SK-N-SH (cell line): ENCODE measurements at regions not wholly inside any gene's neighbourhood (a gene's known extent, or its start where the extent isn't known, plus 50 kb on each side); places are given as distances from the start of the nearest gene placed in this dataset.

Source experiments
- CTCF ChIA-PET: fragments of 300-600, 350-600 bp; formaldehyde crosslinking; extraction: SDS; loops from one replicate; lab custom pipeline; 2021; lab: Yijun Ruan, JAX
- POLR2A ChIA-PET: fragments of 350-600 bp; sonication (Branson Sonifier 250); formaldehyde crosslinking; extraction: SDS; loops from one replicate; lab custom pipeline; 2020; ENCODE audit warnings: antibody characterized with exemption, inconsistent platforms; lab: Yijun Ruan, JAX
- DNase-seq: peaks from one replicate; pipeline ENCODE4 v3.0.0; 2012
- H2AFZ ChIP-seq: fragments of 200-600 bp; sonication (generic); 2 replicates; pipeline ENCODE4 v1.8.1; 2016; ENCODE audit warnings: antibody characterized with exemption, mild to moderate bottlenecking, low read depth
- H3F3A ChIP-seq: fragments of 200-600 bp; sonication (generic); replicated peaks from 2 replicates; pipeline ENCODE3; 2016; ENCODE audit warnings: antibody characterized with exemption, mild to moderate bottlenecking; ENCODE audit not compliant: insufficient read depth
- H3K27ac ChIP-seq, 2 experiments: fragments of 200-500 bp in 1 of 2; fragments of 200-600 bp in 1 of 2; sonication (Bioruptor generic) in 1 of 2; sonication (generic), shearing (Covaris generic) in 1 of 2; 2 replicates each; pipeline versions ENCODE4 v1.5.1 to v1.6.1; 2014 to 2016; ENCODE audit warnings: low read depth in 2 of 2, inconsistent platforms in 1 of 2, low read length in 1 of 2, mild to moderate bottlenecking in 1 of 2, mixed read lengths in 1 of 2
- H3K27me3 ChIP-seq: fragments of 200-600 bp; sonication (generic), shearing (Covaris generic); 2 replicates; pipeline ENCODE4 v1.6.1; 2016; ENCODE audit warnings: mixed run types; ENCODE audit not compliant: insufficient read depth
- H3K36me3 ChIP-seq, 2 experiments: fragments of 200-500 bp in 1 of 2; fragments of 200-600 bp in 1 of 2; sonication (Bioruptor generic) in 1 of 2; sonication (generic) in 1 of 2; replicated peaks in 1 of 2; 2 replicates each; pipeline versions ENCODE3 to v1.5.1; 2014 to 2016; ENCODE audit warnings: low read length in 1 of 2, mild to moderate bottlenecking in 1 of 2; ENCODE audit not compliant: insufficient read depth in 2 of 2, control insufficient read depth in 1 of 2
- H3K4me1 ChIP-seq, 2 experiments: fragments of 200-500 bp in 1 of 2; fragments of 200-600 bp in 1 of 2; sonication (Bioruptor generic) in 1 of 2; sonication (generic), shearing (Covaris generic) in 1 of 2; 2 replicates each; pipeline versions ENCODE4 v1.5.1 to v1.6.1; 2014 to 2016; ENCODE audit warnings: low read depth in 1 of 2, low read length in 1 of 2, mixed run types in 1 of 2; ENCODE audit not compliant: insufficient read depth in 2 of 2, control insufficient read depth in 1 of 2
- H3K4me2 ChIP-seq: fragments of 200-600 bp; sonication (generic), shearing (Covaris generic); 2 replicates; pipeline ENCODE4 v1.6.1; 2017; ENCODE audit warnings: mixed run types
- H3K4me3 ChIP-seq, 2 experiments: fragments of 200-500 bp in 1 of 2; fragments of 200-600 bp in 1 of 2; sonication (Bioruptor generic) in 1 of 2; sonication (generic), shearing (Covaris generic) in 1 of 2; 2 replicates each; pipeline versions ENCODE4 v1.5.1 to v1.8.1; 2014 to 2016; ENCODE audit warnings: low read depth in 2 of 2, inconsistent platforms in 1 of 2, low read length in 1 of 2, mild to moderate bottlenecking in 1 of 2, mixed read lengths in 1 of 2, moderate library complexity in 1 of 2
- H3K79me2 ChIP-seq: fragments of 200-600 bp; sonication (generic); 2 replicates; pipeline ENCODE4 v1.8.1; 2017; ENCODE audit warnings: mild to moderate bottlenecking; ENCODE audit not compliant: insufficient read depth
- H3K9ac ChIP-seq: fragments of 200-600 bp; sonication (generic); 2 replicates; pipeline ENCODE4 v1.6.1; 2017; ENCODE audit warnings: mixed run types
- H3K9me2 ChIP-seq: fragments of 200-600 bp; sonication (generic); 2 replicates; pipeline ENCODE4 v1.6.1; 2017; ENCODE audit warnings: mixed run types
- H3K9me3 ChIP-seq: fragments of 200-600 bp; sonication (generic); 2 replicates; pipeline ENCODE4 v1.6.1; 2017; ENCODE audit warnings: mixed run types, mild to moderate bottlenecking, moderate library complexity
- H4K20me1 ChIP-seq: fragments of 200-600 bp; sonication (generic); 2 replicates; pipeline ENCODE4 v1.6.1; 2017; ENCODE audit warnings: mild to moderate bottlenecking, mixed run types; ENCODE audit not compliant: insufficient read depth
- ELF1 ChIP-seq: IDR thresholded peaks from 2 replicates; pipeline ENCODE4 v1.4.0; 2012
- FOXJ3 ChIP-seq: sonication (generic); formaldehyde crosslinking; IDR thresholded peaks from 2 replicates; pipeline ENCODE4 v1.5.1; 2020; ENCODE audit warnings: mild to moderate bottlenecking, missing genetic modification reagents
- FOXM1 ChIP-seq: IDR thresholded peaks from 2 replicates; pipeline ENCODE4 v1.4.0; 2012; ENCODE audit warnings: low read depth, mild to moderate bottlenecking
- GABPA ChIP-seq: IDR thresholded peaks from 2 replicates; pipeline ENCODE4 v1.4.0; 2012; ENCODE audit warnings: low read depth, mild to moderate bottlenecking
- GATA2 ChIP-seq: sonication (generic); formaldehyde crosslinking; IDR thresholded peaks from 2 replicates; pipeline ENCODE4 v1.5.0; 2020; ENCODE audit warnings: mild to moderate bottlenecking, missing genetic modification reagents
- JUND ChIP-seq: IDR thresholded peaks from 2 replicates; pipeline ENCODE4 v1.4.0; 2012
- MEF2A ChIP-seq: IDR thresholded peaks from 2 replicates; pipeline ENCODE4 v1.4.0; 2012; ENCODE audit warnings: low read depth, borderline replicate concordance
- MXI1 ChIP-seq: IDR thresholded peaks from 2 replicates; pipeline ENCODE4 v1.6.1; 2012; ENCODE audit warnings: mild to moderate bottlenecking, low read depth, low read length, improper control_type of control experiment
- NRF1 ChIP-seq: IDR thresholded peaks from 2 replicates; pipeline ENCODE4 v1.6.1; 2012; ENCODE audit warnings: low read depth, mild to moderate bottlenecking, low read length
- RCOR1 ChIP-seq: fragments of 150-350 bp; IDR thresholded peaks from 2 replicates; pipeline ENCODE4 v1.6.1; 2017; ENCODE audit warnings: antibody characterized with exemption, low read length
- RXRA ChIP-seq: IDR thresholded peaks from 2 replicates; pipeline ENCODE4 v1.4.0; 2012; ENCODE audit warnings: low read depth, mild to moderate bottlenecking, borderline replicate concordance
- TAF1 ChIP-seq: IDR thresholded peaks from 2 replicates; pipeline ENCODE4 v1.6.1; 2012; ENCODE audit warnings: low read depth, mild to moderate bottlenecking, low read length, moderate library complexity, borderline replicate concordance
- TCF12 ChIP-seq: IDR thresholded peaks from 2 replicates; pipeline ENCODE4 v1.4.0; 2012
- TEAD4 ChIP-seq: IDR thresholded peaks from 2 replicates; pipeline ENCODE4 v1.4.0; 2012; ENCODE audit warnings: mild to moderate bottlenecking, borderline replicate concordance; ENCODE audit not compliant: insufficient read depth
- TF ChIP-seq, protein P1 (sequence below): IDR thresholded peaks from 2 replicates; pipeline ENCODE4; 2012
- TF ChIP-seq, protein P2 (sequence below): fragments of 200-600 bp; sonication (generic); IDR thresholded peaks from 2 replicates; pipeline ENCODE4 v1.6.1; 2017; ENCODE audit warnings: antibody characterized with exemption, mild to moderate bottlenecking, moderate library complexity
- TF ChIP-seq, protein P3 (sequence below): fragments of 150-350 bp; IDR thresholded peaks from 2 replicates; pipeline ENCODE4 v1.6.1; 2016; ENCODE audit warnings: mild to moderate bottlenecking, low read depth, low read length
- TF ChIP-seq, protein P4 (sequence below): fragments of 150-350 bp; IDR thresholded peaks from 2 replicates; pipeline ENCODE4 v1.6.1; 2017; ENCODE audit warnings: antibody characterized with exemption, low read length, low read depth, borderline replicate concordance
- TF ChIP-seq, protein P5 (sequence below): IDR thresholded peaks from 2 replicates; pipeline ENCODE4 v1.6.1; 2012; ENCODE audit warnings: mild to moderate bottlenecking, low read depth, low read length, moderate library complexity
- TF ChIP-seq, protein P6 (sequence below): IDR thresholded peaks from 2 replicates; pipeline ENCODE4 v1.4.0; 2012; ENCODE audit warnings: low read depth

DNA sequence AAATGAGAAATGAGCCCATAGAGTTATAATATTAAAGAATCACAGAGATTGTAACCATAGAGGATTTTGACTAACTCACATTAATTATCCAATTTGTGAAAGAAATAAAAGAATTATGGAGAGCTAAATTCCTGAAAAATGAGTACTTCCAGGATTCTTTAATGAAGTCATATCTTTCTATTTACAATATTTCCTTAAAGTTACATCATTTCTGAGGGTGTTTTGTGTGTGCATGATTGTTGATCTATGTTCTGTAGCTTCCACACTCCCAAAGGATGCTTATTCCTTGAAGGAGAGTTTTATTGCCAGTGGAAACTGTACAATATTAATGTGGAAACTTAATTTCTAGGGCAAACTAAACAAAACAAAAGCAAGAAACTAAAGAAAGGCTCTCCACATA lies 299.6 kb downstream of the MDFIC start:
- Histone ChIP-seq H3K9me3 (no peaks in the 10 kb centered on the region), H3K27ac (no peak overlapping the region), H4K20me1 (no peaks in the 10 kb centered on the region), H3K9ac (no peak overlapping the region), H3K9me2 (no peaks in the 10 kb centered on the region), H3K4me2 (no peak overlapping the region), H2AFZ (no peak overlapping the region), H3K36me3 (no peaks in the 10 kb centered on the region), H3K4me1 (no peaks in the 10 kb centered on the region; a peak in 1 of 4 replicates), H3K27me3 (no peaks in the 10 kb centered on the region), H3K79me2 (no peaks in the 10 kb centered on the region), H3K4me3 (no peak overlapping the region), H3F3A (no peaks in the 10 kb centered on the region)
- POLR2A ChIA-PET, result no interaction called here
- DNase-seq, result no peak
- CTCF ChIA-PET, result interaction anchor here (1.6 kb wide), 1 partner anchor 9 kb away, joined by 4 read pairs; no protein-coding TSS in a partner anchor
- TF ChIP-seq, protein P1, sequence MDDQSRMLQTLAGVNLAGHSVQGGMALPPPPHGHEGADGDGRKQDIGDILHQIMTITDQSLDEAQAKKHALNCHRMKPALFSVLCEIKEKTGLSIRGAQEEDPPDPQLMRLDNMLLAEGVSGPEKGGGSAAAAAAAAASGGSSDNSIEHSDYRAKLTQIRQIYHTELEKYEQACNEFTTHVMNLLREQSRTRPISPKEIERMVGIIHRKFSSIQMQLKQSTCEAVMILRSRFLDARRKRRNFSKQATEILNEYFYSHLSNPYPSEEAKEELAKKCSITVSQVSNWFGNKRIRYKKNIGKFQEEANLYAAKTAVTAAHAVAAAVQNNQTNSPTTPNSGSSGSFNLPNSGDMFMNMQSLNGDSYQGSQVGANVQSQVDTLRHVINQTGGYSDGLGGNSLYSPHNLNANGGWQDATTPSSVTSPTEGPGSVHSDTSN, result no peak
- TF ChIP-seq TAF1 (no peak), GABPA (no peak), JUND (no peak), TCF12 (no peak), RXRA (no peak), ELF1 (no peak), MXI1 (no peak), TEAD4 (no peak), FOXJ3 (CRISPR knock-in tag) (no peak), NRF1 (no peak), RCOR1 (no peak), GATA2 (CRISPR knock-in tag) (no peak), FOXM1 (no peak), MEF2A (no peak)
- TF ChIP-seq, protein P2, sequence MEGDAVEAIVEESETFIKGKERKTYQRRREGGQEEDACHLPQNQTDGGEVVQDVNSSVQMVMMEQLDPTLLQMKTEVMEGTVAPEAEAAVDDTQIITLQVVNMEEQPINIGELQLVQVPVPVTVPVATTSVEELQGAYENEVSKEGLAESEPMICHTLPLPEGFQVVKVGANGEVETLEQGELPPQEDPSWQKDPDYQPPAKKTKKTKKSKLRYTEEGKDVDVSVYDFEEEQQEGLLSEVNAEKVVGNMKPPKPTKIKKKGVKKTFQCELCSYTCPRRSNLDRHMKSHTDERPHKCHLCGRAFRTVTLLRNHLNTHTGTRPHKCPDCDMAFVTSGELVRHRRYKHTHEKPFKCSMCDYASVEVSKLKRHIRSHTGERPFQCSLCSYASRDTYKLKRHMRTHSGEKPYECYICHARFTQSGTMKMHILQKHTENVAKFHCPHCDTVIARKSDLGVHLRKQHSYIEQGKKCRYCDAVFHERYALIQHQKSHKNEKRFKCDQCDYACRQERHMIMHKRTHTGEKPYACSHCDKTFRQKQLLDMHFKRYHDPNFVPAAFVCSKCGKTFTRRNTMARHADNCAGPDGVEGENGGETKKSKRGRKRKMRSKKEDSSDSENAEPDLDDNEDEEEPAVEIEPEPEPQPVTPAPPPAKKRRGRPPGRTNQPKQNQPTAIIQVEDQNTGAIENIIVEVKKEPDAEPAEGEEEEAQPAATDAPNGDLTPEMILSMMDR, result no peak
- TF ChIP-seq, protein P3, sequence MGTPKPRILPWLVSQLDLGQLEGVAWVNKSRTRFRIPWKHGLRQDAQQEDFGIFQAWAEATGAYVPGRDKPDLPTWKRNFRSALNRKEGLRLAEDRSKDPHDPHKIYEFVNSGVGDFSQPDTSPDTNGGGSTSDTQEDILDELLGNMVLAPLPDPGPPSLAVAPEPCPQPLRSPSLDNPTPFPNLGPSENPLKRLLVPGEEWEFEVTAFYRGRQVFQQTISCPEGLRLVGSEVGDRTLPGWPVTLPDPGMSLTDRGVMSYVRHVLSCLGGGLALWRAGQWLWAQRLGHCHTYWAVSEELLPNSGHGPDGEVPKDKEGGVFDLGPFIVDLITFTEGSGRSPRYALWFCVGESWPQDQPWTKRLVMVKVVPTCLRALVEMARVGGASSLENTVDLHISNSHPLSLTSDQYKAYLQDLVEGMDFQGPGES, result no peak
- TF ChIP-seq, protein P4, sequence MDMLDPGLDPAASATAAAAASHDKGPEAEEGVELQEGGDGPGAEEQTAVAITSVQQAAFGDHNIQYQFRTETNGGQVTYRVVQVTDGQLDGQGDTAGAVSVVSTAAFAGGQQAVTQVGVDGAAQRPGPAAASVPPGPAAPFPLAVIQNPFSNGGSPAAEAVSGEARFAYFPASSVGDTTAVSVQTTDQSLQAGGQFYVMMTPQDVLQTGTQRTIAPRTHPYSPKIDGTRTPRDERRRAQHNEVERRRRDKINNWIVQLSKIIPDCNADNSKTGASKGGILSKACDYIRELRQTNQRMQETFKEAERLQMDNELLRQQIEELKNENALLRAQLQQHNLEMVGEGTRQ, result no peak
- TF ChIP-seq, protein P5, sequence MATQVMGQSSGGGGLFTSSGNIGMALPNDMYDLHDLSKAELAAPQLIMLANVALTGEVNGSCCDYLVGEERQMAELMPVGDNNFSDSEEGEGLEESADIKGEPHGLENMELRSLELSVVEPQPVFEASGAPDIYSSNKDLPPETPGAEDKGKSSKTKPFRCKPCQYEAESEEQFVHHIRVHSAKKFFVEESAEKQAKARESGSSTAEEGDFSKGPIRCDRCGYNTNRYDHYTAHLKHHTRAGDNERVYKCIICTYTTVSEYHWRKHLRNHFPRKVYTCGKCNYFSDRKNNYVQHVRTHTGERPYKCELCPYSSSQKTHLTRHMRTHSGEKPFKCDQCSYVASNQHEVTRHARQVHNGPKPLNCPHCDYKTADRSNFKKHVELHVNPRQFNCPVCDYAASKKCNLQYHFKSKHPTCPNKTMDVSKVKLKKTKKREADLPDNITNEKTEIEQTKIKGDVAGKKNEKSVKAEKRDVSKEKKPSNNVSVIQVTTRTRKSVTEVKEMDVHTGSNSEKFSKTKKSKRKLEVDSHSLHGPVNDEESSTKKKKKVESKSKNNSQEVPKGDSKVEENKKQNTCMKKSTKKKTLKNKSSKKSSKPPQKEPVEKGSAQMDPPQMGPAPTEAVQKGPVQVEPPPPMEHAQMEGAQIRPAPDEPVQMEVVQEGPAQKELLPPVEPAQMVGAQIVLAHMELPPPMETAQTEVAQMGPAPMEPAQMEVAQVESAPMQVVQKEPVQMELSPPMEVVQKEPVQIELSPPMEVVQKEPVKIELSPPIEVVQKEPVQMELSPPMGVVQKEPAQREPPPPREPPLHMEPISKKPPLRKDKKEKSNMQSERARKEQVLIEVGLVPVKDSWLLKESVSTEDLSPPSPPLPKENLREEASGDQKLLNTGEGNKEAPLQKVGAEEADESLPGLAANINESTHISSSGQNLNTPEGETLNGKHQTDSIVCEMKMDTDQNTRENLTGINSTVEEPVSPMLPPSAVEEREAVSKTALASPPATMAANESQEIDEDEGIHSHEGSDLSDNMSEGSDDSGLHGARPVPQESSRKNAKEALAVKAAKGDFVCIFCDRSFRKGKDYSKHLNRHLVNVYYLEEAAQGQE, result no peak
- TF ChIP-seq, protein P6, sequence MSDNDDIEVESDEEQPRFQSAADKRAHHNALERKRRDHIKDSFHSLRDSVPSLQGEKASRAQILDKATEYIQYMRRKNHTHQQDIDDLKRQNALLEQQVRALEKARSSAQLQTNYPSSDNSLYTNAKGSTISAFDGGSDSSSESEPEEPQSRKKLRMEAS, result no peak
